ENCODE measurements at regions not wholly inside any gene's neighbourhood (a gene's known extent, or its start where the extent isn't known, plus 50 kb on each side); places are given as distances from the start of the nearest gene placed in this dataset.

GRCh38 chr3:15953841-15954240, 156.1 kb upstream of the ANKRD28 start:
- no peak for TF ChIP-seq CTCF (IDR thresholded peaks at IDR 0.05)
- no peak for TF ChIP-seq POLR2A (IDR thresholded peaks at IDR 0.05)
